Stimulated activated CD8-positive, alpha-beta memory T cell treated with anti-CD3 and anti-CD28 coated beads, Interleukin-7, amount 100 ng/mL, for 4 hours (primary cell): ENCODE measurements at regions not wholly inside any gene's neighbourhood (a gene's known extent, or its start where the extent isn't known, plus 50 kb on each side); places are given as distances from the start of the nearest gene placed in this dataset.

ENCODE experiments used
- DNase-seq, 2 donors: peaks; one replicate each; pipeline ENCODE4 v3.0.0-alpha.2; 2020; ENCODE audit warnings: low read depth in 2 of 2

GRCh38 chr9:515665-516064 lies 301.0 kb downstream of the DOCK8 start:
- no peak for DNase-seq

DNA sequence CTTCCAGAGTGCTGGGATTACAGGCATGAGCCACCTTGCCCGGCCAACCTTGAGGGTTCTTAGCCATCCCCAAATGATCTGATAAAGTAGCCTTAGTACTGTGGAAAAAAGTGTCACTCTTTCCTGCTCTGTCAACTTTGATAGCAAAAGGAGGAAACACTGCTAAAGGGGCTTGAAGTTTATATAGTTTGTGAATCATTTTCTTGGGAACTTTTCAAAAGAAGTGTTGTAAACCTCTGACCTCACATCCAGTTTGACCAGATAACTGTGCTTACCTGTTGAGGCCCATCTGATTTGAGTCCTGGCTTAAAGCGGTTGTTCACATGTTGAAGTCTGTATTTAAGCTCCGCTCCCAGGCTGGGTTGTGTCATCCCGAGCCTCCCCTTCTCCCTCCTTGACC lies 303.3 kb downstream of the DOCK8 start:
- DNase-seq: no peak

- DNase-seq: no peak
Observed at GRCh38 chr9:518540-518939, 303.9 kb downstream of the DOCK8 start.

GRCh38 chr9:519579-519978 lies 304.9 kb downstream of the DOCK8 start:
- DNase-seq: no peak

GRCh38 chr9:520302-520701 lies 305.6 kb downstream of the DOCK8 start:
- no peak for DNase-seq

DNA sequence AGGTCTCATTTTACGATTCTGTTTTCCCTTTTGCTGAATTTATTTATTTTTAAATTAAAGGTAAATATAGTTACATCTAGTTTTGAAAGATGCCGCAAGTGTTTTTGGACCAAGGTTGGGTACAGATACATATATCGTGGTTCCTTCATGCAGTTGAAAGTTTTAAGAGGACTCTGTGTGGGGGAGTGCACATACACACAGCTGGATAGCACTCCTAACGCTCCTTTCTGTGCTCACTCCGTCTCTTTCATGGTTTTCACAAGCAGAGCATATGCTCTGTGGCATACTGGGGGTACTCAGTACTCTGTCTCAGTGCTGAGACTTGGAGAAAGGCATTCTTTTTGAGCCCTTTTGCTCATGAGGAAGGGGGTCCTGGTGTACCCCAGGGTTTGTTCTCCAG lies 307.5 kb downstream of the DOCK8 start:
- no peak for DNase-seq

GRCh38 chr9:522658-523057 lies 308.0 kb downstream of the DOCK8 start:
- no peak for DNase-seq

GRCh38 chr9:523444-523843 lies 308.8 kb downstream of the DOCK8 start:
- no peak for DNase-seq

DNA sequence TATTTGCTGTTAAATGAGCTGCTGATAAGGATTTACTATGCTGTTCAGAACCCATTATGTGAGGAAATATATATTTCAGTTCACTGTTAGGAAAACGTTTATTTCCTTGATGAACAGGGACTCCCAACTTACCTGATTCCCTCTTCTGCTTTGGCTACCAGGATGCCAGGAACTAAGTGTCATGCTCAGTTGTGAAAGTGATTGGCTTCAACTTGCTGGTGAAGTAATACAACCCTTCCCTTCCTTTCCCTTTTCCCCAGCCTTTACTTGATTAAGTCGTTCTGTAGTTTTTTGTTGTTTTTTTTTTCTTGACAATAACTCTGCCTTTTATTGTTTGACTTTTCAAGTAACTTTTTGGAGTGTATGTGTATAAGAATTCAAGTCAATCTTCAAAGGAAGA lies 309.3 kb downstream of the DOCK8 start:
- DNase-seq: no peak

- DNase-seq: no peak
Observed at GRCh38 chr9:526904-527591, 312.4 kb downstream of the DOCK8 start.

- no peak for DNase-seq
Observed at GRCh38 chr9:529731-530130, 311.8 kb upstream of the DMRT1 start.

DNA sequence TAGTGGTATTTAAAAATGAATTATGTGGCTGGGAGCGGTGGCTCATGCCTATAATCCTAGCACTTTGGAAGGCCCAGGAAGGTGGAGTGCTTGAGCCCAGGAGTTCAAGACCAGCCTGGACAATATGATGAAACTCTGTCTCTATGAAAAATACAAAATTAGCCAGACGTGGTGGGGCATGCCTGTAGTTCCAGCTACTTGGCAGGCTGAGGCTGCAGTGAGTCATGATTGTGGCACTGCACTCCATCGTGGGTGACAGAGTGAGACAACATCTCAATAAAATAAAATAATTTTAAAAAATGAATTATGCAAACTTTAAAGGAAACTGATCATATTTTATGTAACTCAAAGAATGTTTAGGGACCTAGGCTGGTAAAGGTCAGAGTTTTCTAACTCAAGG lies 310.8 kb upstream of the DMRT1 start:
- no peak for DNase-seq

GRCh38 chr9:532707-533106 lies 308.8 kb upstream of the DMRT1 start:
- no peak for DNase-seq

- DNase-seq: no peak
Observed at GRCh38 chr9:534886-535285, 306.6 kb upstream of the DMRT1 start.

DNA sequence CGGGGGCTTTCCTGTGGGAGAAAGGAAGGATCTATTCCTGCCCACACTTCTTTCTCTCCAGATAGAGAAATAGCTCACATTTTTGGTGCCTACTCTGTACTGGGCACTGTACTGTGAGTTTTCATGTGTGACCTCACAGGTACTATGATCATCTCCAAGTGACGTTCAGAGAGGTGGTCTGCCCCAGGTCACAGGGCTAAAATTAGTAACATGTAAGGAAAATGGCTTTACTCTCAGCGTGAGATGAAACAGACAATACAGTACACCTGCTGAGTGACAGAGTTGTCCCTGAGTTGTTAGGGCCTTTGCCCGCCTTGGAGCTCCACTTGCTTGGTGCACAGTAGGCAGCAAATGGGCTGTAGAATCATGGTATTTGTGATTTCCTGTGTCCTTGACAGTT lies 306.1 kb upstream of the DMRT1 start:
- no peak for DNase-seq

DNA sequence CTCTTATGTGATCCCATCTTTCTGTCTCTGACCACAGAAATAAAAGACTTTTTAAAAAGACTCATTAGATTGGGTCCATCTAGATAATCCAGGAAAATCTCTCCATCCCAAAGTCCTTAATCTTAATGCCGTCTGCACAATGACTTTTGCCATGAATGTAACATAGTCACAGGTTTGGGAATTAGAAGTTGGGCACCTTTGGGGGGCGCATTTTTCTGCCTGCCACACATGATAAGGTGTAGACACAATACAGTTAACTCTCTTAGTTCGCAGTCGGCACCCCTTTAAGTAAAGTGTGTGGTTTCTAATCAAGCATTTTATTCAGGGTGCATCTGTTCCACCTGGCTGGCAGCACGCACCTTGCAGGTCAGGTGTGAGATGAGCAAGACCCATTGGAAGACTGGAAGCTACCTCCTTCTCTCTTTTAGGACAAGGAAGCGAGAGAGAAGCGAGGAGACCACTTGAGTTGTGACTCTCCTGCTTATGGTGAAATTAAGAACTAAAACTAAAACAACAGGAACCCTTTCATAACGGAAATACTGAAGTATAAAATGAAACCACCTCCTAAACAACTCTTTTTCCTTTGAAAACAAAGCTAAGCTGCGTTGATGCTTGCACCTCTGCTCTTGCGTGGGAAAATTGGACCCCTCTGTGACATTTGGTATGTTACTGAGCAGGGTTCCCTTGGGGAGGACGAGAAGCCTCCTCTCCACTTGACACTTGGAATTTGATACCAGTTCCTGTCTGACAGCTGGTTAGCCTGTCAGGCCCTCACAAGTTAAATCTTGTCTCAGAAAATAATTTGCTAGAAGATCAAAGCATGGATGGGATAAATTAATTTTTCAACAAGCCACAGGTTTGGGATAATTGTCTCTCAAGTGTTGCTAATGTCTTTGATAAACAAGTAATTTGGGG lies 304.6 kb upstream of the DMRT1 start:
- DNase-seq: no peak

GRCh38 chr9:543478-543877 lies 298.0 kb upstream of the DMRT1 start:
- DNase-seq: no peak

GRCh38 chr9:545480-545879 lies 296.0 kb upstream of the DMRT1 start:
- no peak for DNase-seq

GRCh38 chr9:546235-546634 lies 295.3 kb upstream of the DMRT1 start:
- DNase-seq: no peak

DNA sequence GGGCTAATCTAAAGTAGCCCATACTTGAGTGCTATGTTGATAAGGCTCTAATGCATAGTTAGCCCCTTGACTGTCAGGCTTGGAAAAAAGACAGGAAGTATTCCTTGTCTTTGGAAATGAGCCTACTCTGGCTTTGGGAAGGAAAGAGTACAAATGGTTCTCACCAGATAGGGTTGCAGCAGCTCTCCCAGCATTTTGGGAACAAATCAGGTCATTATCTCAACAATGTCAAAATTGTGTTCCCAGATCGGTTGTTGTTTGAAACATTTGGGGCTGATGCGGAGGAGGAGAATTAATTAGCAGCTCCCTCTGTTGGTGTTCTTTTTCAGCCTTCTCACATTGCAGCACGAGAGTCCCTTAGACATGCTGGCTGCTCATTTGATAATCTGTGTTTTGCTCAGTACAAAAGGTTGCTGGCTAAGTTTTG lies 294.7 kb upstream of the DMRT1 start:
- DNase-seq: no peak

- DNase-seq: no peak
Observed at GRCh38 chr9:547314-547713, 294.2 kb upstream of the DMRT1 start.

GRCh38 chr9:549455-549997 lies 292.0 kb upstream of the DMRT1 start:
- no peak for DNase-seq

- DNase-seq: no peak
Observed at GRCh38 chr9:550333-550732, 291.2 kb upstream of the DMRT1 start.
